GM13976 (cell line): ENCODE measurements at regions not wholly inside any gene's neighbourhood (a gene's known extent, or its start where the extent isn't known, plus 50 kb on each side); places are given as distances from the start of the nearest gene placed in this dataset.
"Not testable (repeated sequence)": the region's sequence is repeated elsewhere in the genome, so short reads cannot be mapped to it uniquely, and the experiment has no call there.

Experiments used
- DNase-seq: peaks from one replicate; pipeline ENCODE4 v3.0.0; 2012; ENCODE audit warnings: low spot score
- CTCF ChIP-seq: IDR thresholded peaks from 2 replicates; pipeline ENCODE4 v1.5.1; 2012; ENCODE audit warnings: borderline replicate concordance, mild to moderate bottlenecking; ENCODE audit not compliant: insufficient read depth; ENCODE audit errors: extremely low read depth, missing control alignments, control extremely low read depth
- in situ Hi-C: fragments of 300-500 bp; cut with MboI; formaldehyde crosslinking; loops from one replicate; pipeline ENCODE4 v1.12.0; 2022; ENCODE audit warnings: low sequenced_read_pairs, mixed read lengths, inconsistent platforms; ENCODE audit not compliant: unreplicated experiment

DNA sequence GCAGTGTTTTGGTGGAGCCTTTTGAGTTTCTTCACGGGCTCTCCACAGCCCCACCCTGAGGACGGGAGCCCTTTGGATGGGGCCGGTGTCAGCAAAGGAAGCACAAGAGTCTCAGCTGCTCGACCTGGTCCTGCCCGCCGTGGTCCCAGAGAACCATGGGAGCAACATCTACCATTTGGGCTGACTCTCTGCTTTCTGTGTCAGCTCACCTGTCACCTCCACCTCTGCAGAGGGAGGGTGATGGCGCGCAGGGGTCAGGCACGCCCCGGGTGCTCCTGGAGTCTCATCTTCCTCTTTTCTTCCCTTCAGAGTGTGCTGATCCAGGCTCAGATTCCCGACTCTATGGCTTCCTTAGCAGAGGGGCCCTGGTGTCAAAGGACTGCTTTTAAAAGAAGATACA, 171.7 kb downstream of the LAT start:
- TF ChIP-seq CTCF = no peak
- DNase-seq = no peak
- in situ Hi-C loops = no loop called here

DNA sequence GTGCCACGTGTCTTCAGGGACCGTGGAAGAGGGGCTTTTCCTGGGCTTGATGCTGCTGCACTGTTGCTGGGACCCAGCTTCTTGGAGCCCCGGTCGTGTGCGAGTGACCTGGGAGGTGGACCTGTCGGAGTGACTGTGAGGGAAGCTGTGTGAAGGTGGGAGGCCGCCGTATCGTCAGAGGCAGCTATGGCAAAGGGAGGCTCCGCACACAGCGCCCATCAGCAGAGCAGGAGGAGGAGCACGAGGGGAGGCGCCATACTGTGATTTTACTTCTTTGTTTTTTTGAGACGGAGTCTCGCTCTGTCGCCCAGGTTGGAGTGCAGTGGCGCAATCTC, 171.0 kb downstream of the LAT start:
- in situ Hi-C loops = not testable (repeated sequence)

GRCh38 chr16:29155131-29155865, 170.4 kb downstream of the LAT start:
- DNase-seq, in situ Hi-C loops: not testable (repeated sequence)

More for the DNA sequence above, 171.0 kb downstream of the LAT start:
- DNase-seq = not testable (repeated sequence)

DNA sequence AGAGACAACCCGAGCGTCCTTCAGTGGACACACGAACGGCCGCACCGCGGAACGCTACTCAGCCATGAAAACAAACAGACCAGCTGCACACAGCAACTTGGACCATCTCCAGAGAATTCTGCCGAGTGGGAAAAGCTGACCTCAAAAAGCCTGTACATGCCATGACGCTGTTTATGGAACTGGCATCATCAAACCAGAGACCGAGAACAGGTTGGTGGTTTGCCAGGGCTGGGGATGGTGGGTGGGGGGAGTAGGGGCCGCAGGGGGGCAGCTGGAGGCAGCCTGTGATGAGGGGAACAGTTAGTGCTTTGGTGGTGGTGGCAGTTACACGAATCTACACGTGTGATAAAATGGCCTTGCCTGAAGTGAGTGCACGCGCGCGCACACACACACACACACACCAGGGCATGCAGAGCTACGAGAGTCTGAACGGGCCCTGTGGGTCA, 169.8 kb downstream of the LAT start:
- TF ChIP-seq CTCF = no peak
- no peak for DNase-seq
- in situ Hi-C loops = no loop called here

GRCh38 chr16:29154088-29154487, 169.2 kb downstream of the LAT start:
- TF ChIP-seq CTCF = no peak
- no peak for DNase-seq
- in situ Hi-C loops = no loop called here

GRCh38 chr16:29153307-29153706, 168.5 kb downstream of the LAT start:
- DNase-seq, in situ Hi-C loops: not testable (repeated sequence)

DNA sequence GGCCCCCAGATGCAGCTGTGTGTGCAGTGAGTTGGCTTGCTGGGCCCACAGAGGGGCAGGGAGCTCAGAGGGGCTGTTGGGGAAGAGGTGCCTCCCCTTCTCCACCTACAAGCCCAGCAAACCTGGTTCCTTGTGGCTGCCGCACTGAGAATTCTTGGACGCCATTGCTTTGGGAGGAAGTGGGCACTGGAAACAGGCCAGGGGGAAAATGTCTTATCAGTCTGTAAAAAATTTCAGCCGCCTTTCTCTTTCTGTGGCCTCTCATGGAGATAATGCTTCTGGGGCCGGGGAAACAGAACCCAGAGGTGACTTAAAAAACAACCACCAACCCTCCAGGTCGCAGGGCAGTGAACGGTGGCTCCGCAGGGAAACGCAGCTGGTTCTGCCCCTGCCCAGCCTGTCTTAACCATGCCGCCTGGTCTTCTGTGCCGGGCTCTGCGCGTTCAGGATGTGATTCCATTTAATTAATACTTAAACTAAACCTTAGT, 167.7 kb downstream of the LAT start:
- in situ Hi-C loops, DNase-seq: not testable (repeated sequence)

DNA sequence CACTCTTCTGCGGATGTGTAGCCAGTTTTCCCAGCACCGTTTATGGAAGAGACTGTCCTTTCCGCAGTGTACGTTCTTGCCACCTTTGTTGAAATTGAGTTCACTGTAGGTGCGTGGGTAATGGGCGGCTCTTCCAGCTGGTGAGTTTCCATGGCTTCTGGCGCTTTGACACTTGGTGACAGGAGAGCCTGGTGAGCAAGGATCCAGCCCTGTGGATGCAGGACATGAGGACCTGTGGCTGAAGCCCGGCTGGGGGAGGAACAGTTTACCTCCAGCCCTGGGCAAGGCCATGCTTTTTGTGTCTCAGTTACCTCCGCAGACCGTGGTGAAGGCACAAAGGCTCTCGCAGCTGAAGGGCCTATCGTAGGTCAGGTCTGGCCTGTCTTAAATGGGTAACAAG, 166.5 kb downstream of the LAT start:
- no peak for DNase-seq
- in situ Hi-C loops = no loop called here
- TF ChIP-seq CTCF = no peak

- DNase-seq, in situ Hi-C loops: not testable (repeated sequence)
Measured at GRCh38 chr16:29149912-29150311, 165.1 kb downstream of the LAT start.
